GM18505 (cell line): ENCODE measurements at regions not wholly inside any gene's neighbourhood (a gene's known extent, or its start where the extent isn't known, plus 50 kb on each side); places are given as distances from the start of the nearest gene placed in this dataset.

Experiments used
- ATAC-seq: cut with Tn5 transposase; IDR thresholded peaks from one replicate; pipeline ENCODE4 v1.9.1; 2021; ENCODE audit not compliant: unreplicated experiment
- POLR2A ChIP-seq: IDR thresholded peaks from 4 replicates; pipeline ENCODE4 v1.6.1; 2011; ENCODE audit warnings: borderline replicate concordance; ENCODE audit not compliant: insufficient read depth, insufficient read length; ENCODE audit errors: extremely low read depth

DNA sequence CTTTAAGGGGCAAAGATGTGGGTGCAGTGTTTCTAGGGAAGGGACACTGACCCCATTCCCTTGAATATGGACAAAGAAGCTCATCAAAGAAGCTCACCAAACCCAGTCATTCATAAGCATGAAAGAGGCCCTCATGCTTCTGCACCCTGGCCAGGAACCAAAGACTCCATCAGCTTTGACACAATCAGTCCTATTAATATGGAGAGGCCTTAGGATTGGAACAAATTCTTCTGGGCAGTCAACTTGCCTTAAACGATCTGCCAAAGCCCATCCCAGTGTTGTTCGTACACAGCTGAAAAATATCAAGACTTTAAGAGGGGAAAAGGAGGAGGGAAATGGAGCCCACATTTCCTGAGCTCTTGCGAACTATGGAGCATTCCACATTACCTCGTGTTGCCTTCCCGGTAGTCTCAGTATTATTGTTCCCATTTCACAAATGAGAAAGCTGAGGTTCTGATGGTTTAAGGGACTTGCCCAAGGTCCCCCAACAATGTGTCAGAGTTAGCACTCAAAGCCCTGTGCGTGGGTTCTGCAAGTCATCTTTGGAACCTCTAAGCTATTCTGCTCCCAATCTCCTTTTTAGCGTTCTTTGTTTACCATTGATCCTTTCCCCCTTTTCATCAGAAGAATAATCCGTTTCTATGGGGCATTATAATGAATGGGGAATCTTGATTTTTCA, 161.9 kb downstream of the ZBTB18 start:
- TF ChIP-seq POLR2A = no peak
- ATAC-seq = no peak

GRCh38 chr1:244214009-244214967, 163.2 kb downstream of the ZBTB18 start:
- ATAC-seq = no peak
- no peak for TF ChIP-seq POLR2A

DNA sequence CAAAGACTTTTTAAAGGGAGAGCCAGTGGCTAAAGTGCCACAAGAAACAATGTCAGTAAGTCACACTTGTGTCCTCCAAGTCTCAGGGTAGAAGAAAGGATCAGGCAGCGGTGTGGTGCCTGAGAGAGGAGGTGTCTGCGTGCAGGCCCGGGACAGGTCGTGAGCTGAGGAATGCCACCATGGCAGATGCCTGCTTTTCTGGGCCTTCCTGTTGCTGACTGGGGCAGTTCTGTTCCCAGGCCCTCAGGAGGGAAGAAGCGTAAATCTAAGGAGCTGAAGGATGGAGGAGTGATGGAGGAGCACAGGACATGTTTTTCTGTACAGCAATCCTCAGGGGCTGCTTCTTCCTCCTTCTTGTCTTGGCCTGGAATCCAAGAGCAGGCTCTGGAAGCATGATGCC, 165.8 kb downstream of the ZBTB18 start:
- no peak for ATAC-seq
- no peak for TF ChIP-seq POLR2A

DNA sequence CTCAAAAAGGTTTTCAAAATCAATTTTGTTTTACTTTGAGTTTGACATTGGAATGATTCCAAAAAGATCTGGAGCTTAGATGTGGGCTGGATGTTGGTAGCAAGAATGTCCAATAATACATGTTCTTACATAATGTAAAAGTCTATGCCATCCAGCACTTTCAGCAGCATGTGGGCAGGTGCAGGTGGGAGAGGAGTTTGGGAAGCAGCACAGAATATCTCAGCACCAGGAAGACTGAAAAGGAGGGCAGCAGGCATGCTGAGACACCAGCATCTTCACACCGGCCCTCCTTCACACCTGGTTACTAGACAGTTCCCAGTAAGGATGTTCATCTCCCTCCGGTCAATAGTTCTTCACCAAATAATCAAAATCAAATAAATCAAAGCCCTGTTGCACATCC, 166.6 kb downstream of the ZBTB18 start:
- ATAC-seq = no peak
- no peak for TF ChIP-seq POLR2A

DNA sequence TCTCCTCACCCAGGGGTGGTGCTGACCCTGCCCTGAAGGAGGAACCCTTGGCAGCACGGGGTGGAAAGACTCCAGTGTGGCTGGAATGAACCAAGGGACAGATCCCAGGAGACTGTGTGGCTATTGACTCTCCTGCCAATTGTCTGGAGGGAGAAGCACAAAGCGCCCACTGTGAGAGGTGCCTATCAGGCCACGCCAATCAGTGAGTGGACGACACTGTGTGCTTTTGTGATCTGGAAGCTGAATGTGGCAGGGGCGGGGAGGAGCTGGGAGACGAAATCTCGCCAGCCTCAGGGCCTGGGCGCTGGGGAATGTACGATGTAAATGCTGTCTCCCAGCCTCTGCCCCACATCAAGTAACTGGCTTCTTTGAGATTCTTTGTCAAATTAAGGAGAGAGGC, 167.1 kb downstream of the ZBTB18 start:
- no peak for TF ChIP-seq POLR2A
- no peak for ATAC-seq

- TF ChIP-seq POLR2A = no peak
- ATAC-seq = no peak
Observed at GRCh38 chr1:244219149-244219548, 168.1 kb downstream of the ZBTB18 start.

DNA sequence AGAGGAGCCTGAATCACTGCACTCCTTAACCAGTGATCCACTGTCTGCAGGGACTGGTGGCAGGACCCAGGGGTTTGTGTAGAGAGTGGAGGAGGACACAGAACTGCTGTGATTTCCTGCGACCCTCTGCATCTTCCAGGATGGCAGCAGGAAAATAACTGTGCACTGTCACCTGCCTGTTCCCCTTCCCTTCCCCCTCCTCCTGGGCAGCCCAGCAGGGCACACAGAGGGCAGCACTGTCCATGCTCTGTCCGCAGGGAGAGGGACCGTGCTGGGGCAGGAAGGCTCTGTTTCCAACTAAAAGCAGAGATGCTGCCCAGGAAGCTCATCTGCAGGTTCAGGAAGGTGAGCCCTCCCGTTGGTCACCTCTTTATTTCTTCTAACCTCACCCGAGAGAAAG, 168.7 kb downstream of the ZBTB18 start:
- no peak for ATAC-seq
- no peak for TF ChIP-seq POLR2A

- TF ChIP-seq POLR2A = no peak
Observed at GRCh38 chr1:244220410-244220809, 169.3 kb downstream of the ZBTB18 start.

DNA sequence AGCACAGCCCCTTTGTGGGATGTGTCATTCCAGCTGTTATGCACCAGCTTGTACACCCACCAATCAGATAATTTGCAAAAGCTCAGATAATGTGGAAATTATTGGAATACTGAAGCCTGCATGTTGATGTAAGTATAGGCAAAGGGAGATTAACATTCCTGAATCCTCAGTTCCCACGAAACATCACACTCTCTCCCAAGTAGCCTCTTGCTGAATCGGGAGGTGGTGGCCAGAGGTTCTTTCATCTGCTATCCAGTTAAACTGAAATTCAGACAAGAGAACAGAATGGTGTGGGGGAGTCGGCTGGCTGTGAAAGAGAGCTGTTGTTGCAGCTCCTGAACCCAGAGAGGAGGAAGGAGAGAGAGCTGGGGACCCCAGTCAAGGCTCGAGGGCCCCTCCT, 170.9 kb downstream of the ZBTB18 start:
- ATAC-seq = no peak
- no peak for TF ChIP-seq POLR2A

More at GRCh38 chr1:244220410-244220809, 169.3 kb downstream of the ZBTB18 start:
- no peak for ATAC-seq

GRCh38 chr1:244224487-244225430, 173.7 kb downstream of the ZBTB18 start:
- TF ChIP-seq POLR2A = no peak
- ATAC-seq = no peak

- ATAC-seq = no peak
- no peak for TF ChIP-seq POLR2A
Observed at GRCh38 chr1:244226435-244226834, 175.4 kb downstream of the ZBTB18 start.

DNA sequence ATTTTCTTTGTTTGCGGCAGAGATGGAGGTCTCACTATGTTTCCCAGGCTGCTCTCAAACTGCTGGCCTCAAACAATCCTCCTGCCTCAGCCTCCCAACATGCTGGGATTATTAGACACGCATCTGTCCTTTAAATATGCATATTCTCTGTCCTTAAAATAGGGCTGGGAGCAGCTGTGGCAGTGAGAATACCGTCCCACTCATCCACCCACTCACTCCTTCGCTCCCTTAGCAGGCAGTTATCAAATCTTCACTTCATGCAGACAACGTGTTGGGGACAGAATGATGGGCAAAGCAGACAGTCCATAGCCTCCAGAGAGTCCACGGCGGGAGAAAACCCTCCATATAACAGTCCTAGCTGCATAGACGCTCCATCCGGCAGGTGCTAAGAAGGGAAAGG, 179.4 kb downstream of the ZBTB18 start:
- ATAC-seq = no peak
- TF ChIP-seq POLR2A = no peak

DNA sequence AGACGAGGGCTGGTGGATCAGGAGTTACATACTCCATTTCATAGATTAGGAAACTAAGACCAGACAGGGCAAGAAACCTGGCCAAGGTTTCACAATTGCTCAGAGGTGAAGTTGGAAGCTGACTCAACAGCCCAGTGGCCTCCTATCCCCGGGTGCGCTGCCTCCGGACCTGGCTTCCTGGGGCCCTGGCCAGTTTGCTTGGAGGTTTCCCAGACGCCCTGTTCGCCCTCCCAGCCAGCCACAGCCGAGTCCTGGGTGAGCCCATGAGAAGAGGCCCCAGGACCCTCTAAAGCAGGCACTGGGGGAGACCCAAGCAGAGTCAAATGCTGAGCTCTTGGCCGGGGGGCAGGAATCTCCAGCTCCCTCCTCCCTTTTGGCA, 180.1 kb downstream of the ZBTB18 start:
- no peak for ATAC-seq
- no peak for TF ChIP-seq POLR2A
